PC-3 (cell line): ENCODE measurements at regions not wholly inside any gene's neighbourhood (a gene's known extent, or its start where the extent isn't known, plus 50 kb on each side); places are given as distances from the start of the nearest gene placed in this dataset.
A peak's percentile ranks its signal among the peaks of the same experiment; 100 is the strongest.

Source experiments
- ATAC-seq: fragments of 200-7000 bp; cut with Tn5 transposase; 2 replicates; pipeline ENCODE4 v1.9.1; 2020; ENCODE audit warnings: mild to moderate bottlenecking, moderate library complexity
- BruUV-seq: library from RNA; stranded (reverse); fragments of 400-500 nt; replicated peaks from 2 replicates; lab custom pipeline; 2021; lab: Mats Ljungman, UMichigan
- CTCF ChIA-PET: fragments of 300-600 bp; sonication (Branson Sonifier 250); formaldehyde crosslinking; loops from one replicate; lab custom pipeline; 2022; ENCODE audit warnings: antibody characterized with exemption; lab: Charles Lee
- POLR2A ChIA-PET: fragments of 300-600 bp; sonication (Branson Sonifier 250); formaldehyde crosslinking; loops from one replicate; lab custom pipeline; 2022; ENCODE audit warnings: antibody characterized with exemption; ENCODE audit not compliant: unreplicated experiment; lab: Charles Lee
- DNase-seq: peaks from one replicate; pipeline ENCODE4 v3.0.0-alpha.2; 2015
- H2AFZ ChIP-seq: fragments of 300-600 bp; sonication (generic); 2 replicates; pipeline ENCODE4 v1.6.0; 2016; ENCODE audit warnings: antibody characterized with exemption, low read length
- H3F3A ChIP-seq: fragments of 300-600 bp; sonication (generic); one replicate; pipeline ENCODE4 v1.6.0; 2017; ENCODE audit warnings: antibody characterized with exemption, low read length, control low read depth, mild to moderate bottlenecking; ENCODE audit not compliant: unreplicated experiment
- H3K27ac ChIP-seq: fragments of 300-600 bp; sonication (generic); 2 replicates; pipeline ENCODE4 v1.5.1; 2016; ENCODE audit warnings: mild to moderate bottlenecking, low read length
- H3K27me3 ChIP-seq: fragments of 300-600 bp; sonication (generic); 2 replicates; pipeline ENCODE4 v1.6.1; 2016; ENCODE audit warnings: low read length, mixed read lengths
- H3K36me3 ChIP-seq: fragments of 300-600 bp; sonication (generic); 2 replicates; pipeline ENCODE4 v1.6.1; 2016; ENCODE audit warnings: low read depth, mixed run types, low read length, mixed read lengths
- H3K4me1 ChIP-seq: fragments of 300-600 bp; sonication (generic); 2 replicates; pipeline ENCODE4 v1.5.1; 2016; ENCODE audit warnings: low read length; ENCODE audit not compliant: insufficient read depth
- H3K4me2 ChIP-seq: fragments of 300-600 bp; sonication (generic); 2 replicates; pipeline ENCODE4 v1.6.0; 2016; ENCODE audit warnings: low read length
- H3K4me3 ChIP-seq: fragments of 300-600 bp; sonication (generic); 2 replicates; pipeline ENCODE4 v1.5.1; 2016; ENCODE audit warnings: mild to moderate bottlenecking, low read length, mixed read lengths
- H3K79me2 ChIP-seq: fragments of 300-600 bp; sonication (generic); 2 replicates; pipeline ENCODE4 v1.6.1; 2017; ENCODE audit warnings: low read length, mixed read lengths
- H3K9ac ChIP-seq: fragments of 300-600 bp; sonication (generic); 2 replicates; pipeline ENCODE4 v1.6.0; 2016; ENCODE audit warnings: mild to moderate bottlenecking, low read length
- H3K9me2 ChIP-seq: fragments of 300-600 bp; sonication (generic); replicated peaks from 2 replicates; pipeline ENCODE4 v1.6.1; 2016; ENCODE audit warnings: mixed run types, low read length, mixed read lengths
- H3K9me3 ChIP-seq: fragments of 300-600 bp; sonication (generic); 2 replicates; pipeline ENCODE4 v1.6.1; 2016; ENCODE audit warnings: low read length, mixed read lengths
- H4K20me1 ChIP-seq: fragments of 300-600 bp; sonication (generic); 2 replicates; pipeline ENCODE4 v1.6.1; 2016; ENCODE audit warnings: low read length, mixed read lengths
- EZH2 ChIP-seq: fragments of 300-600 bp; sonication (generic); IDR thresholded peaks from one replicate; pipeline ENCODE4 v1.6.1; 2017; ENCODE audit warnings: antibody characterized with exemption, mild to moderate bottlenecking, low read length; ENCODE audit not compliant: unreplicated experiment
- EZH2phosphoT487 ChIP-seq: fragments of 300-600 bp; sonication (generic); IDR thresholded peaks from 2 replicates; pipeline ENCODE4 v1.6.1; 2018; ENCODE audit warnings: mild to moderate bottlenecking, antibody characterized with exemption, low read length, borderline replicate concordance
- intact Hi-C: fragments of 100-400 bp; cut with micrococcal nuclease; formaldehyde crosslinking; loops from 2 replicates; pipeline ENCODE4 v1.9.0; 2023
- TF ChIP-seq, protein P1 (sequence below): fragments of 300-600 bp; sonication (generic); conservative IDR thresholded peaks from 2 replicates; pipeline ENCODE4 v1.5.1; 2017; ENCODE audit warnings: antibody characterized with exemption, low read depth, mild to moderate bottlenecking, low read length

GRCh38 chr11:39220501-39221230, 2238.8 kb downstream of the LRRC4C start:
- ChIA-PET CTCF (no interaction called here), POLR2A (no interaction called here)
- Histone ChIP-seq H3K36me3 (no peaks in the 10 kb centered on the region), H3K4me1 (peaks cover 14% of the 10 kb centered on the region), H4K20me1 (no peaks in the 10 kb centered on the region), H3K27me3 (no peaks in the 10 kb centered on the region), H3K4me2 (peak overlapping the region; percentile 42; the same call in 1 of the 2 replicates), H3K79me2 (no peaks in the 10 kb centered on the region), H2AFZ (no peak overlapping the region), H3K9ac (no peak overlapping the region), H3K9me3 (no peaks in the 10 kb centered on the region), H3K4me3 (no peak overlapping the region), H3K27ac (no peak overlapping the region), H3K9me2 (no peaks in the 10 kb centered on the region), H3F3A (no peaks in the 10 kb centered on the region)
- no peak for ATAC-seq
- no TSS peak for BruUV-seq
- no peak for DNase-seq
- TF ChIP-seq EZH2phosphoT487 (no peak), EZH2 (no peak)
- TF ChIP-seq, protein P1, sequence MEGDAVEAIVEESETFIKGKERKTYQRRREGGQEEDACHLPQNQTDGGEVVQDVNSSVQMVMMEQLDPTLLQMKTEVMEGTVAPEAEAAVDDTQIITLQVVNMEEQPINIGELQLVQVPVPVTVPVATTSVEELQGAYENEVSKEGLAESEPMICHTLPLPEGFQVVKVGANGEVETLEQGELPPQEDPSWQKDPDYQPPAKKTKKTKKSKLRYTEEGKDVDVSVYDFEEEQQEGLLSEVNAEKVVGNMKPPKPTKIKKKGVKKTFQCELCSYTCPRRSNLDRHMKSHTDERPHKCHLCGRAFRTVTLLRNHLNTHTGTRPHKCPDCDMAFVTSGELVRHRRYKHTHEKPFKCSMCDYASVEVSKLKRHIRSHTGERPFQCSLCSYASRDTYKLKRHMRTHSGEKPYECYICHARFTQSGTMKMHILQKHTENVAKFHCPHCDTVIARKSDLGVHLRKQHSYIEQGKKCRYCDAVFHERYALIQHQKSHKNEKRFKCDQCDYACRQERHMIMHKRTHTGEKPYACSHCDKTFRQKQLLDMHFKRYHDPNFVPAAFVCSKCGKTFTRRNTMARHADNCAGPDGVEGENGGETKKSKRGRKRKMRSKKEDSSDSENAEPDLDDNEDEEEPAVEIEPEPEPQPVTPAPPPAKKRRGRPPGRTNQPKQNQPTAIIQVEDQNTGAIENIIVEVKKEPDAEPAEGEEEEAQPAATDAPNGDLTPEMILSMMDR = no peak
- intact Hi-C loops = loop anchor here (1.0 to 10.0 kb wide), 2 partner anchors 40 to 144 kb away; no protein-coding TSS in a partner anchor

GRCh38 chr11:39220069-39220468, 2239.4 kb downstream of the LRRC4C start:
- TF ChIP-seq EZH2phosphoT487 = no peak
- TF ChIP-seq, protein P1 = no peak
- TF ChIP-seq EZH2 = no peak
- H3K9me3 ChIP-seq = no peaks in the 10 kb centered on the region
- ATAC-seq (no peak), DNase-seq (no peak)
- ChIA-PET CTCF (no interaction called here), POLR2A (no interaction called here)
- H3K27me3 ChIP-seq = no peaks in the 10 kb centered on the region
- H3K4me1 ChIP-seq = peaks cover 14% of the 10 kb centered on the region
- no peak overlapping the region for H2AFZ ChIP-seq
- no peak overlapping the region for H3K27ac ChIP-seq
- intact Hi-C loops = loop anchor here (10.0 kb wide), 1 partner anchor 145 kb away; no protein-coding TSS in a partner anchor
- no peaks in the 10 kb centered on the region for H3K79me2 ChIP-seq
- no peaks in the 10 kb centered on the region for H3K9me2 ChIP-seq
- no peak overlapping the region for H3K4me2 ChIP-seq
- no peak overlapping the region for H3K4me3 ChIP-seq
- H3K36me3 ChIP-seq = no peaks in the 10 kb centered on the region
- no TSS peak for BruUV-seq
- no peak overlapping the region for H3K9ac ChIP-seq
- H3F3A ChIP-seq = no peaks in the 10 kb centered on the region
- H4K20me1 ChIP-seq = no peaks in the 10 kb centered on the region

GRCh38 chr11:39209981-39210380, 2249.5 kb downstream of the LRRC4C start:
- ChIA-PET CTCF (interaction anchor here (0.7 kb wide), 1 partner anchor 808 kb away, joined by 3 read pairs; no protein-coding TSS in a partner anchor), POLR2A (no interaction called here)
- intact Hi-C loops = no loop called here

More at GRCh38 chr11:39209981-39210380, 2249.5 kb downstream of the LRRC4C start:
- Histone ChIP-seq H2AFZ (no peak overlapping the region), H3K4me2 (no peak overlapping the region), H3K9ac (no peak overlapping the region), H3K4me3 (no peak overlapping the region), H3K79me2 (no peaks in the 10 kb centered on the region), H3K9me3 (no peaks in the 10 kb centered on the region), H3K9me2 (no peaks in the 10 kb centered on the region), H3K36me3 (no peaks in the 10 kb centered on the region), H4K20me1 (no peaks in the 10 kb centered on the region), H3K27ac (no peak overlapping the region), H3K27me3 (no peaks in the 10 kb centered on the region), H3K4me1 (no peaks in the 10 kb centered on the region), H3F3A (no peaks in the 10 kb centered on the region)
- ATAC-seq (no peak), DNase-seq (no peak)
- no TSS peak for BruUV-seq
- TF ChIP-seq, protein P1 = no peak
- no peak for TF ChIP-seq EZH2
- no peak for TF ChIP-seq EZH2phosphoT487
